Body of pancreas (tissue), 4 donors: ENCODE measurements at regions not wholly inside any gene's neighbourhood (a gene's known extent, or its start where the extent isn't known, plus 50 kb on each side); places are given as distances from the start of the nearest gene placed in this dataset.

ENCODE experiments used
- ATAC-seq: fragments of 150-250 bp; one replicate; pipeline ENCODE4 v1.9.1; 2016
- DNase-seq, 4 donors: peaks; one replicate each; pipeline ENCODE4 v3.0.0-alpha.2; 2019
- H3K27ac ChIP-seq, 4 donors: fragments of 200-600 bp; sonication (generic); 1 replicate in 3 of 4; 2 replicates in 1 of 4; pipeline versions ENCODE4 v1.5.1 to v1.6.1; 2016 to 2019; ENCODE audit warnings: mild to moderate bottlenecking in 1 of 4, mixed read lengths in 1 of 4, moderate library complexity in 1 of 4
- H3K27me3 ChIP-seq, 2 donors: fragments of 200-600 bp; sonication (generic); one replicate each; pipeline ENCODE4 v1.6.0; 2016; ENCODE audit warnings: mild to moderate bottlenecking in 1 of 2
- H3K36me3 ChIP-seq, 2 donors: fragments of 200-600 bp; sonication (generic); replicated peaks in 1 of 2; 2 replicates each; pipeline ENCODE4 v1.5.1; 2016; ENCODE audit warnings: low read depth in 2 of 2; ENCODE audit not compliant: insufficient read depth in 1 of 2
- H3K4me1 ChIP-seq: fragments of 200-600 bp; sonication (generic); one replicate; pipeline ENCODE4 v1.6.0; 2016
- H3K4me3 ChIP-seq, 2 donors: fragments of 200-600 bp; sonication (generic); 1 replicate in 1 of 2; 2 replicates in 1 of 2; pipeline ENCODE4 v1.5.1; 2016 to 2019
- H3K9me3 ChIP-seq, 3 donors: fragments of 200-600 bp; sonication (generic); 1 replicate in 2 of 3; 2 replicates in 1 of 3; pipeline ENCODE4 v1.5.1; 2016
- POLR2A ChIP-seq, 3 donors: fragments of 450-650 bp; IDR thresholded peaks; one replicate each; pipeline ENCODE4 v1.6.1; 2016; ENCODE audit warnings: antibody characterized with exemption in 3 of 3, mild to moderate bottlenecking in 2 of 3
- WGBS, 2 donors: methylation state at CpG; one replicate each; pipeline ENCODE4 v1.1.5; 2017; 5-methylcytosine and 5-hydroxymethylcytosine counted together
- intact Hi-C: fragments of 100-400 bp; cut with DNase I; formaldehyde crosslinking; loops from one replicate; pipeline ENCODE4 v1.15.1; 2023
- TF ChIP-seq, protein P1 (sequence below), 7 experiments: fragments of 450-650 bp in 4 of 7; fragments of 200-600 bp in 3 of 7; sonication (generic) in 3 of 7; IDR thresholded peaks; one replicate each; pipeline ENCODE4 v1.5.1; 2016 to 2019; ENCODE audit warnings: antibody characterized with exemption in 7 of 7

DNA sequence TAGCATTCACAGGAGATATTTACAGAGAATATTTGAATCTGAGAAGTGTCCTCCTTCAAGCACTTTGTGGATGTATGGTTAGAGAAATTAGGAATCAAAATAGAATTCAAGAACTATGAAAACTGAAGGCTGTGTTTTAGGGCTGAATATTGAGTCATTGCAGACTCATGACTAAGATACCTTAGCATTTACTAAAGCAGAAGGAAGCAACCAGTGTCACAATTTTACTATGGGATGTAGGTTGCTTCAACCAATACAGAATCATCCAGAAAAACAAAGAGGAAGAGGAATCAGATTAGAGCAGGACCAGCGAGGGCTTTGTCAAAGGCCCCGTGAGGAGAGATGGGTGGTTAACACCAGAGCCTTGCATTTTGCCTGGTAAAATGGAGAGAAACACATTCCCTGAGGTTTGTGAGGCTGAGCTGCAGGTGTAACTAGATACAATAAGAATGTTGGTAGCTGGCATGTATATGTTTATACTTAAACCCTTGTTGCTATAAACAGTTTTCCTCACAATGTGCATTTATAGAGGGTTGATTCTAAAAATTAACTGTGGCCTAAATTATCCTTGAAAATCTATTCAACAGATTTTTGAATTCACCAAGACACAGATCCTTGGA is 518.1 kb downstream of the AGTPBP1 start:
- Histone ChIP-seq H3K36me3 (no peaks in the 10 kb centered on the region), H3K27me3 (no peaks in the 10 kb centered on the region), H3K4me3 (no peak overlapping the region), H3K27ac (no peak overlapping the region), H3K9me3 (no peaks in the 10 kb centered on the region), H3K4me1 (no peaks in the 10 kb centered on the region)
- ATAC-seq (no peak), DNase-seq (no peak)
- intact Hi-C loops: no loop called here
- WGBS, 2 donors: 87 to 88% methylated on average over 2 of the region's 2 CpGs
- TF ChIP-seq POLR2A (IDR thresholded peaks at IDR 0.05): no peak
- TF ChIP-seq, protein P1, sequence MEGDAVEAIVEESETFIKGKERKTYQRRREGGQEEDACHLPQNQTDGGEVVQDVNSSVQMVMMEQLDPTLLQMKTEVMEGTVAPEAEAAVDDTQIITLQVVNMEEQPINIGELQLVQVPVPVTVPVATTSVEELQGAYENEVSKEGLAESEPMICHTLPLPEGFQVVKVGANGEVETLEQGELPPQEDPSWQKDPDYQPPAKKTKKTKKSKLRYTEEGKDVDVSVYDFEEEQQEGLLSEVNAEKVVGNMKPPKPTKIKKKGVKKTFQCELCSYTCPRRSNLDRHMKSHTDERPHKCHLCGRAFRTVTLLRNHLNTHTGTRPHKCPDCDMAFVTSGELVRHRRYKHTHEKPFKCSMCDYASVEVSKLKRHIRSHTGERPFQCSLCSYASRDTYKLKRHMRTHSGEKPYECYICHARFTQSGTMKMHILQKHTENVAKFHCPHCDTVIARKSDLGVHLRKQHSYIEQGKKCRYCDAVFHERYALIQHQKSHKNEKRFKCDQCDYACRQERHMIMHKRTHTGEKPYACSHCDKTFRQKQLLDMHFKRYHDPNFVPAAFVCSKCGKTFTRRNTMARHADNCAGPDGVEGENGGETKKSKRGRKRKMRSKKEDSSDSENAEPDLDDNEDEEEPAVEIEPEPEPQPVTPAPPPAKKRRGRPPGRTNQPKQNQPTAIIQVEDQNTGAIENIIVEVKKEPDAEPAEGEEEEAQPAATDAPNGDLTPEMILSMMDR (IDR thresholded peaks at IDR 0.05): no peak

DNA sequence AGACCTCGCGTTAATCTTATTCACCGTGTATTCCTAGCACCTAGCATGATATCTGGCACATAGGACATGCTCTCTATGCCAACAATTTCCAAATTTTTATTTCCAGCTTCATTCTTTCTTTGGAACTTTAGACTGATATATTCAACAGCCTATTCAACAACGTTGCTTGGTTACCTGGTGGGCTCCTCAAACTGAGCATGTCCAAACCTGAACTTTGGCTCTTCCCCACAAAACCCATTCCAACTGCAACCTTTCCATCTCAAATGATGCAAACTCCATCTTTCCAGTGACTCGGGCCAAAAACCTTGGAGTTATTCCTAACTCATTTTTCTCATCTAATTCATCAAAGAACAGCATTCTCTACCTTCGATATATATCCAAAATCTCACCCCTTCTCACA is 525.2 kb downstream of the AGTPBP1 start:
- TF ChIP-seq, protein P1 (IDR thresholded peaks at IDR 0.05): no peak
- no peak for TF ChIP-seq POLR2A (IDR thresholded peaks at IDR 0.05)
- intact Hi-C loops: no loop called here
- Histone ChIP-seq H3K9me3 (no peaks in the 10 kb centered on the region), H3K4me3 (no peak overlapping the region), H3K4me1 (no peaks in the 10 kb centered on the region), H3K27ac (no peak overlapping the region), H3K36me3 (no peaks in the 10 kb centered on the region), H3K27me3 (no peaks in the 10 kb centered on the region)
- DNase-seq (no peak), ATAC-seq (no peak)
- WGBS, 2 donors: 80% methylated on average over 6 of the region's 6 CpGs

DNA sequence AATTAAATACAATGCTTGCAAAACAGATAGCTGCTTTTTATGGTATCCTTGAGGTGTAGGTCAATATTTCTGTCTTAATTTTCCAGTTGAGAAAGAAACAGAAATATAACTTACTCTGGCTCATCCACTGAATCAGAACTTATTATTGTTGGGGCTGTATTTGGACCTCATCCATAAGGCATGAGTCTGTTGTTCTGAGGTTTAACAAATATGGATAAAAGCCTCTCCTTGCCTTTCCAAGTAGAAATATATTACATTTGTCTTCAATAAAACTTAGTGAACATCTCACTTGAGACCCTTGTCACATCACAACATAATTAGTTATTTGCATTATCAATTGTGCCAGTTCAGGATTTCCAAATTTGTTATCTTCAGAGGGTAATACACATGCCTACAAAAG is 525.8 kb downstream of the AGTPBP1 start:
- intact Hi-C loops: no loop called here
- Histone ChIP-seq H3K36me3 (no peaks in the 10 kb centered on the region), H3K27me3 (no peaks in the 10 kb centered on the region), H3K4me3 (no peak overlapping the region), H3K9me3 (no peaks in the 10 kb centered on the region), H3K27ac (no peak overlapping the region), H3K4me1 (no peaks in the 10 kb centered on the region)
- TF ChIP-seq, protein P1 (IDR thresholded peaks at IDR 0.05): no peak
- TF ChIP-seq POLR2A (IDR thresholded peaks at IDR 0.05): no peak
- ATAC-seq (no peak), DNase-seq (no peak)

DNA sequence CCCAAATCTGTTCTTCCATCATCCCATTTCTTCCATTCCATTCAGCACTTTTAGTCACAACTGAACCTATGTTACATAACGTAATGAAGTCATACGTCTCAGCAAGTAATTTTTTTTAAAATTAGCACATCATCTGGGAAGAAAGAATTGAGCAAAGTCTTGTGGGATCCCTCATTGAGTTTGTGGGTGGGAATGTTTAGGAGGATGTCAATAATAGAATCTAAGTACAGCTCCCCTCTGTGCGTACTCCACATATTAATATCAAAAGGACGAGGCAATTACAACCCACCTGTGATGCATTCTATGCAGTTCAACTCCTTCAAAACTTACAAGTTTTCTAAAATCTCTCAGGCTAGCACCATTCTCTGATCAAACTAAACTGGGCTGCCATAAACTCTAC is 526.3 kb downstream of the AGTPBP1 start:
- Histone ChIP-seq H3K4me3 (no peak overlapping the region), H3K27me3 (no peaks in the 10 kb centered on the region), H3K27ac (no peak overlapping the region), H3K9me3 (no peaks in the 10 kb centered on the region), H3K4me1 (no peaks in the 10 kb centered on the region), H3K36me3 (no peaks in the 10 kb centered on the region)
- ATAC-seq: no peak
- intact Hi-C loops: no loop called here
- no peak for TF ChIP-seq POLR2A (IDR thresholded peaks at IDR 0.05)
- TF ChIP-seq, protein P1 (IDR thresholded peaks at IDR 0.05): no peak
- 70 to 78% methylated on average over 4 of the region's 4 CpGs for WGBS, 2 donors
- no peak for DNase-seq
